ENCODE measurements at regions not wholly inside any gene's neighbourhood (a gene's known extent, or its start where the extent isn't known, plus 50 kb on each side); places are given as distances from the start of the nearest gene placed in this dataset.

GRCh38 chr7:17029150-17029549 lies 147.4 kb upstream of the AGR3 start:
- H3K4me2 ChIP-seq (ENCODE audit: low read length) = no peak overlapping the region
- H3K79me2 ChIP-seq (replicated peaks; ENCODE audit: insufficient read depth, low read length) = no peaks in the 10 kb centered on the region

GRCh38 chr7:17030559-17030958 lies 148.8 kb upstream of the AGR3 start:
- Histone ChIP-seq H4K20me1 (ENCODE audit: insufficient read depth) (no peaks in the 10 kb centered on the region), H3K36me3 (ENCODE audit: insufficient read depth, low read length) (no peaks in the 10 kb centered on the region), H3K4me2 (ENCODE audit: low read length) (no peak overlapping the region), H3K27me3 (ENCODE audit: insufficient read depth, low read depth, low read length) (no peaks in the 10 kb centered on the region), H3K9me3 (ENCODE audit: low read length) (no peaks in the 10 kb centered on the region), H2AFZ (ENCODE audit: low read depth, low read length) (no peak overlapping the region), H3K79me2 (replicated peaks; ENCODE audit: insufficient read depth, low read length) (no peaks in the 10 kb centered on the region), H3F3A (ENCODE audit: insufficient read depth, low read length, poor library complexity, severe bottlenecking) (no peaks in the 10 kb centered on the region), H3K4me3 (ENCODE audit: low read length) (no peak overlapping the region), H3K9ac (ENCODE audit: low read length) (no peak overlapping the region), H3K27ac (ENCODE audit: low read length) (no peak overlapping the region), H3K9me2 (ENCODE audit: insufficient read depth, low read length) (no peaks in the 10 kb centered on the region)
- no peak for TF ChIP-seq TAF1 (IDR thresholded peaks at IDR 0.05; ENCODE audit: low read depth)
- TF ChIP-seq MXI1 (conservative IDR thresholded peaks at IDR 0.05; ENCODE audit: poor library complexity, severe bottlenecking) = no peak
- TF ChIP-seq EZH2 (IDR thresholded peaks at IDR 0.05; ENCODE audit: borderline replicate concordance, insufficient read depth, low read length, poor library complexity, severe bottlenecking) = no peak
- TF ChIP-seq RAD21 (conservative IDR thresholded peaks at IDR 0.05) = no peak
- TF ChIP-seq EP300 (conservative IDR thresholded peaks at IDR 0.05; ENCODE audit: poor library complexity, severe bottlenecking) = no peak

More at GRCh38 chr7:17029150-17029549, 147.4 kb upstream of the AGR3 start:
- Histone ChIP-seq H2AFZ (ENCODE audit: low read depth, low read length) (no peak overlapping the region), H3K36me3 (ENCODE audit: insufficient read depth, low read length) (no peaks in the 10 kb centered on the region), H3K9me2 (ENCODE audit: insufficient read depth, low read length) (no peaks in the 10 kb centered on the region), H3K27ac (ENCODE audit: low read length) (no peak overlapping the region), H3F3A (ENCODE audit: insufficient read depth, low read length, poor library complexity, severe bottlenecking) (no peaks in the 10 kb centered on the region), H4K20me1 (ENCODE audit: insufficient read depth) (no peaks in the 10 kb centered on the region), H3K9ac (ENCODE audit: low read length) (no peak overlapping the region), H3K27me3 (ENCODE audit: insufficient read depth, low read depth, low read length) (no peaks in the 10 kb centered on the region), H3K4me3 (ENCODE audit: low read length) (no peak overlapping the region), H3K9me3 (ENCODE audit: low read length) (no peaks in the 10 kb centered on the region)
- TF ChIP-seq REST (IDR thresholded peaks at IDR 0.05; ENCODE audit: borderline replicate concordance) (no peak), POLR2AphosphoS5 (IDR thresholded peaks at IDR 0.05) (no peak), TAF1 (IDR thresholded peaks at IDR 0.05; ENCODE audit: low read depth) (no peak)

- no peaks in the 10 kb centered on the region for H3K27me3 ChIP-seq (ENCODE audit: insufficient read depth, low read depth, low read length)
- TF ChIP-seq SMC3 (conservative IDR thresholded peaks at IDR 0.05; ENCODE audit: poor library complexity) (no peak), EZH2 (IDR thresholded peaks at IDR 0.05; ENCODE audit: borderline replicate concordance, insufficient read depth, low read length, poor library complexity, severe bottlenecking) (no peak), EP300 (conservative IDR thresholded peaks at IDR 0.05; ENCODE audit: poor library complexity, severe bottlenecking) (no peak)
- H3K36me3 ChIP-seq (ENCODE audit: insufficient read depth, low read length) = no peaks in the 10 kb centered on the region
- no peak overlapping the region for H3K9ac ChIP-seq (ENCODE audit: low read length)
- H3K4me3 ChIP-seq (ENCODE audit: low read length) = no peak overlapping the region
- H2AFZ ChIP-seq (ENCODE audit: low read depth, low read length) = no peak overlapping the region
- no peak overlapping the region for H3K27ac ChIP-seq (ENCODE audit: low read length)
- H3K9me3 ChIP-seq (ENCODE audit: low read length) = no peaks in the 10 kb centered on the region
- no peaks in the 10 kb centered on the region for H3K9me2 ChIP-seq (ENCODE audit: insufficient read depth, low read length)
- no peaks in the 10 kb centered on the region for H3F3A ChIP-seq (ENCODE audit: insufficient read depth, low read length, poor library complexity, severe bottlenecking)
- H4K20me1 ChIP-seq (ENCODE audit: insufficient read depth) = no peaks in the 10 kb centered on the region
- no peak overlapping the region for H3K4me2 ChIP-seq (ENCODE audit: low read length)
- H3K79me2 ChIP-seq (replicated peaks; ENCODE audit: insufficient read depth, low read length) = no peaks in the 10 kb centered on the region
These were observed 150.2 kb upstream of the AGR3 start for GRCh38 chr7:17031906-17032551.

All from neural cell (in vitro differentiated cells).